HUES48 (cell line): ENCODE measurements at regions not wholly inside any gene's neighbourhood (a gene's known extent, or its start where the extent isn't known, plus 50 kb on each side); places are given as distances from the start of the nearest gene placed in this dataset.
A peak's percentile ranks its signal among the peaks of the same experiment; 100 is the strongest.

Source experiments
- H3K27ac ChIP-seq: one replicate; pipeline ENCODE4 v1.7.0; 2013; ENCODE audit warnings: low read depth, low read length, inconsistent platforms
- H3K27me3 ChIP-seq: 2 replicates; pipeline ENCODE4 v1.6.1; 2013; ENCODE audit warnings: mild to moderate bottlenecking, low read length; ENCODE audit not compliant: control insufficient read depth, insufficient read depth
- H3K36me3 ChIP-seq: 2 replicates; pipeline ENCODE4 v1.6.1; 2013; ENCODE audit warnings: low read length; ENCODE audit not compliant: control insufficient read depth, insufficient read depth
- H3K4me1 ChIP-seq: 2 replicates; pipeline ENCODE4 v1.6.1; 2013; ENCODE audit warnings: mild to moderate bottlenecking, low read length; ENCODE audit not compliant: control insufficient read depth, insufficient read depth
- H3K4me3 ChIP-seq: 2 replicates; pipeline ENCODE4 v1.5.1; 2013; ENCODE audit warnings: mild to moderate bottlenecking, low read depth, low read length
- H3K9ac ChIP-seq: 2 replicates; pipeline ENCODE4 v1.6.1; 2013; ENCODE audit warnings: mild to moderate bottlenecking, low read depth, low read length, moderate library complexity
- H3K9me3 ChIP-seq: 2 replicates; pipeline ENCODE4 v1.6.1; 2013; ENCODE audit warnings: low read length; ENCODE audit not compliant: control insufficient read depth, insufficient read depth

GRCh38 chr3:158961911-158962310, 160.1 kb downstream of the MFSD1 start:
- peaks cover 26% of the 10 kb centered on the region for H3K4me1 ChIP-seq
- no peaks in the 10 kb centered on the region for H3K36me3 ChIP-seq
- H3K9ac ChIP-seq = no peak overlapping the region
- no peaks in the 10 kb centered on the region for H3K27me3 ChIP-seq
- no peak overlapping the region for H3K4me3 ChIP-seq
- H3K9me3 ChIP-seq = no peaks in the 10 kb centered on the region
- H3K27ac ChIP-seq = peak overlapping the region; percentile 91

DNA sequence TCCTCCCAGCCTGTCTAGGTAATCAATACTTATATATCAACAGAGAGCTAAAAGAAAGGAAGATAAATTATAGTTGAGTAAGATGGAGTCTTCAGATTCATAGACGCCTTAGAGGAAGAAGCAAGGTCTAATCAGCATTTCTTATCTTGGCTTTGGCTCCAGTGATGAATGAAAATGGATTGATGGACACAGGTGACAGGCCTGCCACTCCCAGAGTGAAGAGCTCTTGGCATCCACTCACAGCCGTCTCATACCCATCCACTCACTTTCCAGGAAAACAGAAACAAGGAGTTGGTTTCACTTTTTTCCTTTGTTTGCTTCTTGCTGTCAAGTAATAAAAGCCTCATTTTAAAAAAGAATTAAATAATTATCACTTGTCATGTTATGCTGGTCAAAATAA, 168.2 kb downstream of the MFSD1 start:
- H3K27ac ChIP-seq = no peak overlapping the region
- H3K27me3 ChIP-seq = no peaks in the 10 kb centered on the region
- no peak overlapping the region for H3K9ac ChIP-seq
- no peak overlapping the region for H3K4me3 ChIP-seq
- H3K4me1 ChIP-seq = no peaks in the 10 kb centered on the region
- H3K9me3 ChIP-seq = no peaks in the 10 kb centered on the region
- no peaks in the 10 kb centered on the region for H3K36me3 ChIP-seq

- H3K4me1 ChIP-seq = no peaks in the 10 kb centered on the region
- no peaks in the 10 kb centered on the region for H3K27me3 ChIP-seq
- H3K36me3 ChIP-seq = no peaks in the 10 kb centered on the region
- no peak overlapping the region for H3K27ac ChIP-seq
- no peak overlapping the region for H3K4me3 ChIP-seq
- H3K9me3 ChIP-seq = no peaks in the 10 kb centered on the region
- no peak overlapping the region for H3K9ac ChIP-seq
These were observed 173.1 kb downstream of the MFSD1 start for GRCh38 chr3:158974904-158975303.

GRCh38 chr3:158976966-158977365, 175.1 kb downstream of the MFSD1 start:
- Histone ChIP-seq H3K36me3 (no peaks in the 10 kb centered on the region), H3K27me3 (no peaks in the 10 kb centered on the region), H3K4me1 (no peaks in the 10 kb centered on the region), H3K9me3 (no peaks in the 10 kb centered on the region), H3K4me3 (no peak overlapping the region), H3K9ac (no peak overlapping the region), H3K27ac (no peak overlapping the region)

GRCh38 chr3:158977497-158977896, 175.6 kb downstream of the MFSD1 start:
- no peak overlapping the region for H3K27ac ChIP-seq
- H3K27me3 ChIP-seq = no peaks in the 10 kb centered on the region
- no peaks in the 10 kb centered on the region for H3K36me3 ChIP-seq
- no peak overlapping the region for H3K4me3 ChIP-seq
- no peaks in the 10 kb centered on the region for H3K9me3 ChIP-seq
- no peaks in the 10 kb centered on the region for H3K4me1 ChIP-seq
- H3K9ac ChIP-seq = no peak overlapping the region

- Histone ChIP-seq H3K9me3 (no peaks in the 10 kb centered on the region), H3K4me1 (no peaks in the 10 kb centered on the region), H3K9ac (no peak overlapping the region), H3K27ac (no peak overlapping the region), H3K27me3 (no peaks in the 10 kb centered on the region), H3K36me3 (no peaks in the 10 kb centered on the region), H3K4me3 (no peak overlapping the region)
These were observed 181.6 kb downstream of the MFSD1 start for GRCh38 chr3:158983216-158984099.

DNA sequence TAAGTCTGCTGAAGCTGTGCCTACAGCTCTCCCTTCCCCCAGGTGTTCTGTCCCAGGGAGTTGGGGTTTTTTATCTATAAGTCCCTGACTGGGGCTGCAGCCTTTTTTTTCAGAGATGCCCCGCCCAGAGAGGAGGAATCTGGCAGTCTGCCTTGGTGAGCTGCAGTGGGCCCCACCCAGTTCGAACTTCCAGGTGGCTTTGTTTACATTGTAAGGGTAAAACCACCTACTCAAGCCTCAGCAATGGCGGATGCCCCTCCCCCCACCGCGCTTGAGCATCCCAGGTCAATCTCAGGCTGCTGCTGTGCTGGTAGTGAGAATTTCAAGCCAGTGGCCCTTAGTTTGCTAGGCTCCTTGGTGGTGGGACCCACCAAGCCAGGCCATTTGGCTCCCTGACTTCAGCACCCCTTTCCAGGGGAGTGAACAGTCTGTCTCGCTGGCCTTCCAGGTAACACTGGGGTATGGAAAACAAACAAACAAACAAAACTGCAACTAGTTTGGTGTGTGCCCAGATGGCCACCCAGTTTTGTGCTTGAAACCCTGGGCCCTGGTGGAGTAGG, 189.4 kb downstream of the MFSD1 start:
- Histone ChIP-seq H3K4me1 (peaks cover 3% of the 10 kb centered on the region; the same call in 1 of the 2 replicates), H3K9me3 (no peaks in the 10 kb centered on the region), H3K27ac (no peak overlapping the region), H3K36me3 (no peaks in the 10 kb centered on the region), H3K27me3 (no peaks in the 10 kb centered on the region), H3K9ac (no peak overlapping the region), H3K4me3 (no peak overlapping the region)

GRCh38 chr3:158992463-158992862, 190.6 kb downstream of the MFSD1 start:
- Histone ChIP-seq H3K4me1 (peaks cover 3% of the 10 kb centered on the region; the same call in 1 of the 2 replicates), H3K36me3 (no peaks in the 10 kb centered on the region), H3K9me3 (no peaks in the 10 kb centered on the region), H3K4me3 (no peak overlapping the region), H3K27me3 (no peaks in the 10 kb centered on the region), H3K9ac (no peak overlapping the region), H3K27ac (no peak overlapping the region)

DNA sequence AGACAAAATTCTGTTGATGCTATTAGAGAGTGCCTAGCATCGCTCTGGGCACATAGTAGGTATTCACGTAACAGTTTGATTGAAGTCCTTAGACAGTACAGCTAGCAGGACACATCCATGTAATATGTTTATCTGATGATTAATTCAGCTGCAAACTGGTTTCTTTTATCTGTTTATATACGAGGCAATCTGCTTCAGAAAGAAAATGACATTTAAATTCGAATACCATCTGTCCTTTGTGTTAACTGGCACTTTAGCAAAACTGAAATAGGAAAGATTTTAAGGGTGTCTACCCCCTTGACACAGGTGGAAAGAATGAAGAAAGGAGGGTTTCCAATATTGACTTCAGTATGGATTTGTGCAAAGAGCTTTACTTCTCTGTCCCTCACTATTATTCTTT, 192.5 kb downstream of the MFSD1 start:
- H3K27me3 ChIP-seq = no peaks in the 10 kb centered on the region
- H3K4me3 ChIP-seq = no peak overlapping the region
- H3K36me3 ChIP-seq = no peaks in the 10 kb centered on the region
- no peak overlapping the region for H3K9ac ChIP-seq
- peaks cover 3% of the 10 kb centered on the region; the same call in 1 of the 2 replicates for H3K4me1 ChIP-seq
- no peak overlapping the region for H3K27ac ChIP-seq
- no peaks in the 10 kb centered on the region for H3K9me3 ChIP-seq

DNA sequence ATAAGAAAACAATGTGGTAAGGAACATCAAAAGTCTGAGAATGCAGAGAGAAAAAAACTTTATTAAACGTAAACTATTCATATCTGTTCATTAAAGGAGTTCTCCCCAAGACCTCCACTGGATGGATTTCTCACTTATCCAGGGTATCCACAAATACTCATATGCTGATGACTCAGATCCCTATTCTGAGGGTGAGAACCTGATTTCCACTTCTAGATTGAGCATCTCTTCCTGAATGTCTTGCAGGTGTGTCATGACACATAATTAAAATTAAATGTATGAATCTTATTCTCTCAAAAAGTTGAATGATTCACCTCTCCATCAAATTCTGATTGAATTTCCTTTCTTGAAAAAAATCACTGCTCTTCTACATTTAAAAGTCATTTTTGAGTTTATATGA, 199.9 kb downstream of the MFSD1 start:
- no peaks in the 10 kb centered on the region for H3K9me3 ChIP-seq
- H3K4me1 ChIP-seq = no peaks in the 10 kb centered on the region
- H3K27me3 ChIP-seq = no peaks in the 10 kb centered on the region
- no peak overlapping the region for H3K9ac ChIP-seq
- H3K36me3 ChIP-seq = no peaks in the 10 kb centered on the region
- no peak overlapping the region for H3K27ac ChIP-seq
- no peak overlapping the region for H3K4me3 ChIP-seq

DNA sequence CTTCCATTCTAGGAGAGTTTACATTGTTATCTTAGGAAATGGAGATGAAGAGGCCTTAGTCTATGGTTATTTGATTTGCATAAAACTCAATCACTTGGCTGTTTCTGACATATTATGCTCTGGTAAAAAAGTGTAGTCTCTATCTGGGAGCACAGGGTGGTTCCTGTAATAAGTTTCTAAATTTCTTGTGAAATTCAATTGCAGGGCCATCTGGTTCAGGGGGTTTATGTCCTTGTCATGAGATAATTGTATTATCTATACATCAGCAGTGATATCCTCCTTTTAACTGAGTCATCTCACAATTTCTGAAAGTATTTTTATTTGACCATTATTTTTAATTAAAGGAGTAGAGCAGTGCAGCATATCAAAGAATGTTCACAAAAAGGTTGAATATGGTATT, 203.3 kb downstream of the MFSD1 start:
- Histone ChIP-seq H3K4me1 (no peaks in the 10 kb centered on the region), H3K27me3 (no peaks in the 10 kb centered on the region), H3K4me3 (no peak overlapping the region), H3K36me3 (no peaks in the 10 kb centered on the region), H3K9ac (no peak overlapping the region), H3K27ac (no peak overlapping the region), H3K9me3 (no peaks in the 10 kb centered on the region)
